ENCODE measurements at regions not wholly inside any gene's neighbourhood (a gene's known extent, or its start where the extent isn't known, plus 50 kb on each side); places are given as distances from the start of the nearest gene placed in this dataset.
"Not testable (repeated sequence)": the region's sequence is repeated elsewhere in the genome, so short reads cannot be mapped to it uniquely, and the experiment has no call there.

DNA sequence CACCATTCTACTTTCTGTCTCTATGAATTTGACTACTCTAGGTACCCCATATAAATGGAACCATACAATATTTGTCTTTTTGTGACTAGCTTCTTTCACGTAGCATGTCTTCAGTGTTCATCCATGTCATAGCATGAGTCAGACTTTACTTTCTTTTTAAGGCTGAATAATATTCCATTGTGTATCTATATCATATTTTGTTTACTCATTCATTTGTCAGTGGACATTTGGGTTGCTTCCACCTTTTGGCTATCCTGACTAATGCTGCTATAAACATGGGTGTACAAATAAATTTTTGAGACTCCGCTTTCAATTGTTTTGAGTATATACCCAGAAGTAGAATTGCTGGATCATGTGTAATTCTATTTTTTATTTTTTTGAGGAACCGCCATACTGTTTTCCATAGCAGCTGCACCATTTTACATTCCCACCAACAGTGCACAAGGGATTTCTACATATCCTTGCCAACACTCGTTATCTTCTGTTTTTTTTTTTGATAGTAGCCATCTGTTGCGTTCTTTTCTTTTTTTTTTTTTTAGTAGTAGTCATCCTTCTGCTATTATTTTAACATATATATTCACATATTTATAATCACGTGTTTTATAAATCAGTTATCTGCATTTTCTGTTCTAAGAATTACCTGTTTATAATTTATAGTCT lies 158.0 kb upstream of the MED14 start:
- DNase-seq, result no peak

DNA sequence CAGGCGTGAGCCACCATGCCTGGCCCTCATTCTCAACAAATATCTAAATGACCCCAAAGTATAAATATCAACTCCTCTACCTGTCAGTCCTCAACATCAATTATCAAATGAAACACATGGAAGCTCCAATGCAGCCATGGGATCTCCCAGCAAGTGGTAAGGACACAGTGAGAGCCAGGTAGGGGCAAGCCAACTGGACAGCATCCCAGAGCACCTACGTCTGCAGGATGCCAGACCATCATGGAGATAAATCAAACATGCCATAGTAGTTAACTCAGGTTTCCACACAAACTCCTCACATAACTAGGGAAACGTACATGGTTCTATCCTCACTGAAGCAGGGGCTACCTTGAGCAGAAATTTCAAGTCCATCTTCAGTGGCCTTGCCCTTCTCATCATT lies 159.9 kb upstream of the MED14 start:
- DNase-seq, result no peak

DNA sequence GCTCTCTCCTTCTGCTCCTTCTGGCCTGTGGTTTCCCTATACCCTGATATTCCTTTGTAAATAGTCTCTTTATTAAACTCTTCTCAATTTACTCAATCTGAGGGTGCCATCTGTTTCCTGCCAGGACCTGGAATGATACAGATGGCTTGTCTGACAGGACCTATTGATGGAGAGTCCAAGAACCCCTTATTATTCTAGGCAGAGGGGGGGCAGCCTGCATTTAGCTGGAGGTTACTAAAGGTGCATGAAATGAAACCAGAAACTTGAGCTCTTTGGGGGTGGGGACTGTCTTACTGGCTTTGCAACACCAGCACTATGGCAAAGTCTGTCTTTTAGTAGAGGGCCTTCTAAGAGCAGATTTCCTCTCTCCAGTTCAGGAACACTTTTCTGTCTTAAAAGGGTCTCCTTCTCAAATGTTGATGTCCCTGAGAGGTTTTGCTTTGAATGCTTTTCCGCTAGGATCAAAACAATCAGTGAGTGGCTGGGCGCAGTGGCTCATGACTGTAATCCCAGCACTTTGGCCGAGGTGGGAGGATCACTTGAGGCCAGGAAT lies 162.5 kb upstream of the MED14 start:
- no peak for DNase-seq

GRCh38 chrX:40904739-40905138 lies 169.4 kb upstream of the MED14 start:
- not testable (repeated sequence) for DNase-seq

- no peak for DNase-seq
Observed at GRCh38 chrX:40908026-40908425, 172.7 kb upstream of the MED14 start.

DNA sequence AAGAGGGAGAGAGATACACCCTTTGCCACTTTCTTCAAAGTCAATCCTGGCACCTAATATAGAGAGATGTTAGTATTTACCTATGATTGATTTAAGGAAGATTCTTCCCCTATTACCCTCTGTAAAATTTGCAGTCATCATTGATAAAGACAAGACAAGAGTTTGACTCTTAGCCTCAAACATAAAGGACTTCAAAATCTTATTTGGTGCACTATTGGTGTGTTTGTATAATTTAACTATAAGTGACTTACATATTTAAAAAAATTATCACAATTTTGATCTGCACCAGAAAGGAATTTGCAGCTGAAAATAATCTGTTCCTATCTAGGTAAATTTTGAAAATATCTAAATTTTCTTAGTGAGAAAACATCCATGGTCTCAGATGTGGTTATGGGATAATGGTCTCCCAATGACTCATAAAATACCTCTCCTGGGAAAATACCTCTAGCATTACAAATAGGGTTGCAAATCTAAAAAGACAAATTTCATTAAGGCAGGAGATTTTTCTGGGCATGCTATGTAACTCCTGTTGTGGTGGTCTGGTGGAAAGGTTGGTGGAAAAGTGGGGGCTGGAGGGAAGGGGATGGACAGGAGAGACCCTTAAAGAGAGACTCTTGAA lies 173.6 kb upstream of the MED14 start:
- DNase-seq, result no peak

- no peak for DNase-seq
Observed at GRCh38 chrX:40912166-40912565, 173.1 kb upstream of the USP9X start.

DNA sequence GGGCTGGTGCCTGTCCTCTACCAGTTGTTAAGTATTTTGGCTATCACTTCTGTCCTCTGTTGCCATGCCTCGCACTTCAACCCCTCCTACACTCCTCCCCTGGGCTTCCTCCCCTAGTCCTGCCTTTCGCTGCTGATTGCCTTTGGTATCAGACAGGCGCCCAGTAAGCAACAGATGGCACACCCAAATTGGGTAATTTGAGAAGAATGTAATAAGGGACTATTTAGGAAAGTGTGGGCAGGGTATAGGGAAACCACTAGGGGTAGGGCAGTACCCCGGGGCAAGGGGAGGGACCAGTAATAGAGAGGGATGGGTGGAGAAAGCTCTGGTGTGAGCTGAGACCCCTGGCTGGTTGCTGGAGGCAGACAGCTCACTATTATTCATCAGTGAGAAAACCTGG lies 172.7 kb upstream of the USP9X start:
- DNase-seq, result no peak

DNA sequence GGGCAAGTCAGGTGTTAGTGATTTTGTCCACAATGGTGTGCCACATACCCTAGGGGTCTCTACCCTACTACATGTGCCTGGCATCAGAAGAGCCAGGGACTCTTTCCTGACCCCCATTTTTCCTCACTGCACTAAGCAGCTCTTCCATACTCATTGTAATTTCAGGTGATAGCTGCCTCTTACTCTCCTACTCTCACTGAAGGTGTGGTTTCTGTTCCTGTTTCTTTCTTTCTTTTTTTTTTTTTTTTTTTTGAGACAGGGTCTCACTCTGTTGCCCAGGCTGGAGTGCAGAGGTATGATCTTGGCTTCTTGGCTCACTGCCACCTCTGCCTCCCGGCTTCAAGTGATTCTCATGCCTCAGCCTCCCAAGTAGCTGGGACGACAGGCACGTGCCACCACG lies 164.9 kb upstream of the USP9X start:
- DNase-seq, result no peak

GRCh38 chrX:40922307-40922706 lies 162.9 kb upstream of the USP9X start:
- DNase-seq, result no peak

GRCh38 chrX:40926739-40927427 lies 158.4 kb upstream of the USP9X start:
- not testable (repeated sequence) for DNase-seq

- DNase-seq, result no peak
Observed at GRCh38 chrX:40928076-40928475, 157.2 kb upstream of the USP9X start.

DNA sequence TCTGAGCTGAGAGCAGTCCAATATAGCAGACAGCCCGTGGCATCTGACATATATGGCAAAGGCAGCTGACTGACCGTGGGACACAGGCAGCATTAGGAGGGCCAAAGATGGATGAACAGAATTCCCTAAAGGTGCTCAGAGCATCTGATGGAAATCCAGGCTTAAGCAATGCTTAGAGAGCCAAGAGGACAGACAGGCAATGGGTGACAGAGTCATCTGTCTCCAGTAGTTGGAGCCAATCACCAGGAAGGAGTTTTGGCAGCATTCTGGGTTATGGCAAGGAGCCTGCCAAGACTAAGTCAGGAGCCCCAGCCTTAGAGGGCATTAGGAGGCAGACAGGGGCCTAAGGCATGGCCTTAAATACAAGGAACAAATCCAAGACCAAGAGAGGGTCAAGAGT lies 153.3 kb upstream of the USP9X start:
- DNase-seq, result no peak

- DNase-seq, result peak; percentile 24
Observed at GRCh38 chrX:40933132-40933705, 152.0 kb upstream of the USP9X start.

- no peak for DNase-seq
Observed at GRCh38 chrX:40933706-40934425, 151.4 kb upstream of the USP9X start.

DNA sequence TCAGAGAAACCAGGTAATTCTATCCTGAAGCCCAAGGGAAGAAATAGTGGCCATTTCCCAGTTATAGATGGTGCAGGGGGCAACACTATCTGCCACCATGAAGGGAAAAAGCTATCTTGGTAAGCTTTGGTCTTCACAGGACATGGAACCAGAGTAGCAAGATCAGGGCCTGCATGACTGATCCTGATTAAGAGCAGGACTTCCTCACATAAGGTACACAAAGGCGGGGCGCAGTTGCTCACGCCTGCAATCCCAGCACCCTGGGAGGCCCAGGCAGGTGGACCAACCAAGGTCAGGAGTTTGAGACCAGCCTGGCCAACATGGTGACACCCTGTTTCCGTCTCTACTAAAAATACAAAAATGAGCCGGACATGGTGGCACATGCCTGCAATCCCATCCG lies 148.4 kb upstream of the USP9X start:
- no peak for DNase-seq

GRCh38 chrX:40938423-40938822 lies 146.8 kb upstream of the USP9X start:
- no peak for DNase-seq

- DNase-seq, result no peak
Observed at GRCh38 chrX:40943093-40943641, 142.1 kb upstream of the USP9X start.

DNA sequence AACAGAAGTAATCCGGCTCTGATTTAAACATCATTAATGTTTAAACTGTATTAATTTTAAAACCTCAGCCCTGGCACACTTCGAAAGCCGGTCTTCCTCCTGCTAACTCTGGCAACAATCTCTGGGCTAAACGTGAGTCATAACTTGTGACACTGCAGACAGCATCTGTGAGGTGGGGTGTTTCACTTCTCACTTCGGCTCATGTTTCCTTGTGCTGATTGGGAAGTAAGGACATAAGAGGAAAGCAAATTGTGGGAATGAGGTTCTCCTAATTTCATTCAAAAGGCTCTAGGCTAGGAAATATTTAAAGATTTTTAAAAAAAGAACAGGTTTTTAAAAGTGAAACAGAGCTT lies 139.9 kb upstream of the USP9X start:
- no peak for DNase-seq

GRCh38 chrX:40947276-40947675 lies 138.0 kb upstream of the USP9X start:
- no peak for DNase-seq

DNA sequence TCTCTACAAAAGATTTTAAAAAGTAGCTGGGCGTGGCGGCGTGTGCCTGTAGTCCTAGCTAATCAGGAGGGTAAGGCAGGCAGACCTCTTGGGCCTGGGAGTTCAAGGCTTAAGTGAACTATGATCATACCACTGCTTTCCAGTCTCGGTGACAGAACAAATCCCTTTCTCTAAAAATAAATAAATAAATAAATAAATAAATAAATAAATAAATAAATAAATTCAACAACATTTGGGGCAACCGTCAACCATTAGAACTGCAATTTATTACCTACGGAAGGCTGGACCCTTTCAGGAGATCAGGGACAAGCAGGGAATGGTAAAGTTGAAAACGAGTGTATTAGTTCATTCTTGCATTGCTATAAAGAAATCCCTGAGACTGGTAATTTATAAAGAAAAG lies 136.2 kb upstream of the USP9X start:
- no peak for DNase-seq

DNA sequence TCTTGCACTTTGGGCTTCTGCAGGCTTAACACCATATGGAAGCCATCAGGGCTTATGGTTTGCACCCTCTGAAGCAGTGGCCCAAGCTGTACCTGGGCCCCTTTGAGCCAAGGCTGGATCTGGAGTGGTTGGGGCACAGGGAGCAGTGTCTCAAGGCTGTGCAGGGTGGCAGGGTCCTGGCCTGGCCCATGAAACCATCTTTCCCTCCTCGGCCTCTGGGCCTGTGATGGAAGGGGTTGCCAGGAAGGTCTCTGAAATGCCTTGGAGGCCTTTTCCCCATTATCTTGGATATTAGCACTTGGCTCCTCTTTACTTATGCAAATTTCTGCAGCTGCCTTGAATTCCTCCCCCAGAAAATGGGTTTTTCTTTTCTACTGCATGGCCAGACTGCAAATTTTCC lies 134.7 kb upstream of the USP9X start:
- no peak for DNase-seq

DNA sequence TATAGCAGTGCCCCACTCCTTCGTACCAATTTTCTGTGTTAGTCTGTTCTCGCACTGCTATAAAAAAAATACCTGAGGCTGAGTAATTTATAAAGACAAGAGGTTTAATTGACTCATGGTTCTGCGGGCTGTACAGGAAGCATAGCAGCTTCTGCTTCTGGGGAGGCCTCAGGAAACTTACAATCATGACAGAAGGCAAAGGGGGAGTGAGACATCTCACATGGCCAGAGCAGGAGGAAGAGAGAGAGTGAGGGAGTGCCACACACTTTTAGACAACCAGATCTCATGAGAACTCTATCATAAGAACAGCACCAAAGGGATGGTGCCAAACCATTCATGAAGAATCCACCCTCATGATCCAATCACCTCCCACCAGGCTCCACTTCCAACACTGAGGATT lies 133.8 kb upstream of the USP9X start:
- not testable (repeated sequence) for DNase-seq

Data from activated naive CD4-positive, alpha-beta T cell treated with Interleukin-2 at 50 U/mL for 16 hours (primary cell).